GM23248 (cell line): ENCODE measurements at regions not wholly inside any gene's neighbourhood (a gene's known extent, or its start where the extent isn't known, plus 50 kb on each side); places are given as distances from the start of the nearest gene placed in this dataset.

Source experiments
- EZH2 ChIP-seq: fragments of 200-600 bp; sonication (generic); IDR thresholded peaks from 2 replicates; pipeline ENCODE4 v1.6.1; 2018; ENCODE audit warnings: antibody characterized with exemption, mild to moderate bottlenecking; ENCODE audit not compliant: insufficient read depth, poor library complexity, severe bottlenecking
- EZH2phosphoT487 ChIP-seq: fragments of 200-600 bp; sonication (generic); IDR thresholded peaks from 2 replicates; pipeline ENCODE4 v1.6.1; 2018; ENCODE audit warnings: antibody characterized with exemption, moderate library complexity, mild to moderate bottlenecking, low read depth; ENCODE audit not compliant: insufficient read depth

- TF ChIP-seq EZH2phosphoT487 (no peak), EZH2 (no peak)
These were observed 119.8 kb downstream of the TENT4A start for GRCh38 chr5:6832994-6833393.
